CMK (cell line): ENCODE measurements at regions not wholly inside any gene's neighbourhood (a gene's known extent, or its start where the extent isn't known, plus 50 kb on each side); places are given as distances from the start of the nearest gene placed in this dataset.

Source experiments
- DNase-seq: peaks from one replicate; pipeline ENCODE4 v3.0.0-alpha.2; 2010; ENCODE audit warnings: low read depth

- no peak for DNase-seq
Measured at GRCh38 chr2:157058161-157058560, 199.3 kb upstream of the GALNT5 start.

DNA sequence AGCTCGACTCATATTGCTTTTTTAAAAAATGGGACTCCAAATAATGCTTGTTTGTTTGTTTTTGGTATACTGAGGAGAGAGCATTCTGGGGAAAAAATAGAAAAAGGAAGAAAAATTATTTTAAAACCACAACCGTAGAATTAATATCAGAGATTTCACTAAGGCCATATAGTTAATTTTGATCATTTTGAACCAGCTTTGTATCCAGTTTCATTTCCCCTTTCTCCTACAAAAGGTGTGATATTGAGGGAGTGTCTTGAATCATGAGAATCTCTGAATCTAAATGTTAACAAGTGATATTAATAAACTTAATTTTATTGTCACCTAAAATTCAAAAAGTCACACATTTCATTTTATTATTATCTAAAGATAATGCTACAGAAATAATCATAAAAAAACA, 198.5 kb upstream of the GALNT5 start:
- no peak for DNase-seq

- no peak for DNase-seq
Measured at GRCh38 chr2:157061799-157062198, 195.7 kb upstream of the GALNT5 start.

DNA sequence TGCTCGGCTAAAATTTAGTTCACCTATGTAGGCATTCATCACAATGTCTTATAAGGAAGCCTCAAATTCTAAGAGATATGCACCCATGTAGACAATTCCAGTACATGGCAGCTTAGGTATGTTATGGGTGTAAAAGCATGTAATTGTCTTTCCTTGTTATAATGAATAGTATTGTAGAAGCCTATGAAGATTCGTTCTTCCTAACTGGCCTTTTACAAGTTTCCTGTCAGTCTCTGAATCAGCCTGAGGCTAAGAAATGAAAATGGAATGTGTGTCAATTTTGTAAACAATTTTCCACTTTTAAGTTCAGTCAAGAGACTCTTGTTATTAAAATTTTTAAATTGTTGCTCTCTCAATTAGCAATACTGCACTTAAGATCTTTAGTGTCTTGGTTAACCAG, 189.9 kb upstream of the GALNT5 start:
- no peak for DNase-seq

DNA sequence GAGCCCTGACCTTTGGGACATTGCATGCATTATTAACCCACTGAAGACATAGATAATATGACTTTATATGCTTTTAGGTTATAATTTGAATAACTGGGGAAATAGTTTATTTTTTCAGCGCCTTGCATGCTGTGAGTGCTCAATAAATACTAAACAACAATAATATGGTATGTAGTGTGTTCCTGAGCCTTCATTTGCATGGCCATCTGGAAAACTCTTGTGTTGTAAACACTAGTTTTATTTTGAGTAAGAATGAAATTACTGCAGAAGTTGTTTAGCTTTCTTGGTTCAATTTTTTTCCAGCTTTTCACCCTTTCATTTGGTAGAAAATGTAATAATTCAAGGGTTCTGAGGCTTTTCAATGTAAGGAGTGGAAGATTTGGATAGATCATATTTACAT, 189.3 kb upstream of the GALNT5 start:
- DNase-seq: no peak

GRCh38 chr2:157075924-157076323, 181.6 kb upstream of the GALNT5 start:
- no peak for DNase-seq

GRCh38 chr2:157076526-157077161, 180.9 kb upstream of the GALNT5 start:
- no peak for DNase-seq

- no peak for DNase-seq
Measured at GRCh38 chr2:157077753-157078350, 179.7 kb upstream of the GALNT5 start.

DNA sequence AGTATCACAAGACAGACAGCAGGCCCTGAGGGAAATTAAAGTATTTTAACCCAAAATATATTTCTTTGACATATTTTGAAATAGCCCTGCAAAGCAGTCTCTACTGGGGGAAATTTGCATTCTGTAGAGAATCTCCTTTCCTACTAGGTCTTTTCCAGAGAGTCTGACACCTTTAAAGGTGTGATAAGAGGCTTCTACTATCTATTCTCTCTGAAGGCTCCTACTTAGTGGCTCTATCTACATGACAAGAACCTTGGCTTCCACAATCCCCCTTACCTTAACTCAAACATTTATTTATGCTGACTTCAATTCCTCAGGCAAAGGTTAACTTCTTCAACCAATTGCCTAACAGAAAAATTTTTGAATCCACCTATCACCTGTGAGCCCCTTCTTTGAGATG, 174.6 kb upstream of the GALNT5 start:
- no peak for DNase-seq

- no peak for DNase-seq
Measured at GRCh38 chr2:157085522-157085921, 172.0 kb upstream of the GALNT5 start.

- no peak for DNase-seq
Measured at GRCh38 chr2:157087373-157088002, 170.0 kb upstream of the GALNT5 start.

- DNase-seq: no peak
Measured at GRCh38 chr2:157093666-157094065, 163.8 kb upstream of the GALNT5 start.

DNA sequence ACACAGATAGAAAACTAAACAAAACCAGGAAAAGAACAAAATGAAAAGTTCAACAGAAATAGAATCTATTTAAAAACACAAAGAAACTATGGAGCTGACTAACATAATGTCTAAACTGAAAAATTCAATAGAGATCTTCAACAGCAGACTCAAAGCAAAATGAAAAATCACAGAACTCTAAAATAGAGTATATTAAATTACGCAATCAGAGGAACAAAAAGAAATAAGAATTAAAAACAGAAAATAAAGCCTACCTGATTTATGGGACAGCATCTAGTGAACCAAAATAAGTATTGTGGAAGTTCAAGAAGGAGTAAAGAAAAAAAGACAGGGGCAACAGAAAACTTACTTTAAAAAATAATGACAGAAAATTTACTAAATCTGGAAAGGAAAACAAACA, 152.1 kb upstream of the GALNT5 start:
- no peak for DNase-seq

DNA sequence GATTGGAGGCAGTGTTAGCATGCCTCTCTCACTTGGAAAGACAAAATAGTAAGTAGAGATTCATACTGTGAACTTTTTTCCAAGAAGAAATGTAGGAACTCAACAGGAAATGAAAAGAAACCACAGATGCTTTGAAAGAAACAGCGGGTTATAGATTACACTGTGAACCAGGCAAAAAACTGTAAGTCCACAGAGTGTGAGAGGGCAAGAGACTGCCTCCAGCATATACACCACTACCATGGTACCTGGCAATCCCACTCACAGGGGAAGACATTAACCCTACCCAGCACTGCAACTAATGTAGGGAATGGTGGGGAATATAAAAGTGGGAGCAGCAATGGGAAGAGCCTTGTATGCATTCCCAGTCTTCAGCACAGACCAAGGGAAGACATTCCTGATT, 150.6 kb upstream of the GALNT5 start:
- DNase-seq: no peak

DNA sequence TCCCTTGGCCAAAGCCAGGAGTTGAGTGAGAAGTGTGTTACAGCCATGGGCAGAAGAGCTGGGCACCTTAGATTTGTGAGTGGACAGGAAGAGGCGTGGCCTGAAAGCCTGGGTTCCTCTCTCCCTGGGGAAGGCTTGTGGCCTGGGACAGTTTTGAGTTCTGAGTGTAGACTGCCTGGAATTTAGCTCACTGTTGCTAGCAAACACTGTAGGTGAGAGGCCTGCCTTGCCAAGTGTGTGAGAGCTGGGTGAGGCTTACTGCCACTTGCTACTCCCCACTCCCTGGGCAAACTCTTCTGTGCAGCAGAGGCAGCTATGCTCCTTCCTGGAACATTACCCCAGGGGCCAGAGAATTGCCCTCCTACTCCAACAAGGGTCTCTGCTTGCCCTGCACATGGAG, 150.0 kb upstream of the GALNT5 start:
- no peak for DNase-seq

DNA sequence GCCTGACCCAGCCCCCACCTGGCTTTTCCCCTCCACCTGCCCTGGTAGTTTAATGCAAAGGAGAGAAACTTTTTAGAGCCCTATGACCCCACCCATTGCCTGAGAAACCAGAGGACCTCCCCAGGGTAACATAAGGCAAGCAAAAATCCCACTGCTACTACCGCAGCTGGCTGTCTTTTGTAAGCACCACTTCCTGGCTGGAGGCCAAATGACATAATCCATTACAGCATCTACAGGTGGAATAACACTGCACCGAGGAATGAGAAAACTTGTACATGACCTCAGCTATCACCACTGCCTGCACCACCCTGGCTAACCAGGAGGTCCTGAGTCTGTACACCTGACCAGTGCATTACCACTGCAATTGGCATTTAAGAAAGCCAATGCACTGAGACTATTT, 149.6 kb upstream of the GALNT5 start:
- no peak for DNase-seq

GRCh38 chr2:157122776-157123175, 134.7 kb upstream of the GALNT5 start:
- no peak for DNase-seq

GRCh38 chr2:157124731-157125130, 132.8 kb upstream of the GALNT5 start:
- no peak for DNase-seq

DNA sequence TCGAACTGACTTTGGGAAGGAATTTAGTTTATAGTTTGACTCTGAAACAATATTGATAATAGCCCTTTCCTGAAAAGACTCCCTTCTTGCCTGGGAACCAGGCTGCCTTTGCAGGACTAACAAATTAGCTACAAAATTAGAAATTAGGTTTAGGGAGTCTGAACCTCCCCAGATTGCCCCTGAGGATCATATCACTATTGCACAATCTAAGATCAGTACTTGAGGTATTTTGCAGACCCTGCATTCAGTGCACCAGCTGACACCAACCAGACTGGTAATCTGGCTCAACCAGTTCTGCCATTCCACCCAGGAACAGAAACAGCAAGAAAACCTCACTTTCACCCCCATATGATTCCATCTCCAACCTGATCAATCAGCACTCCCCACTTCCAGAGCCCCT, 131.8 kb upstream of the GALNT5 start:
- DNase-seq: no peak

GRCh38 chr2:157127249-157128012, 130.1 kb upstream of the GALNT5 start:
- no peak for DNase-seq

DNA sequence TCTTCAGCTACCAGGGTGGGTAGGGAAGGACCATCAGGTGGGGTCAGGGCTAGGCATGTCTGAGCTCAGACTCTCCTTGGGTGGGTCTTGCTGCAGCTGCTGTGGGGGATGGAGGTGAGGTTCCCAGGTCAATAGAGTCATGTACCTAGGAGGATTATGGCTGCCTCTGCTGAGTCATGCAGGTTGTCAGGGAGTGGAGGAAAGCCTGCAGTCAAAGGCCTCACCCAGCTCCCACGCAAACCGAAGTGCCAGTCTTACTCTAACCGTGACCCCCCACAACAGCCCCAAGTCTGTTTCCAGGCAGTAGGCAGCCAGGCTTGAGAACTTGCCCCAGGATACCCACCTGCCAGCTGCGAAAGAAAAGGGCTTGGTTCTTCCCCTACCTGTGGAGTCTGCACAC, 113.6 kb upstream of the GALNT5 start:
- DNase-seq: no peak

GRCh38 chr2:157149270-157149669, 108.2 kb upstream of the GALNT5 start:
- no peak for DNase-seq

DNA sequence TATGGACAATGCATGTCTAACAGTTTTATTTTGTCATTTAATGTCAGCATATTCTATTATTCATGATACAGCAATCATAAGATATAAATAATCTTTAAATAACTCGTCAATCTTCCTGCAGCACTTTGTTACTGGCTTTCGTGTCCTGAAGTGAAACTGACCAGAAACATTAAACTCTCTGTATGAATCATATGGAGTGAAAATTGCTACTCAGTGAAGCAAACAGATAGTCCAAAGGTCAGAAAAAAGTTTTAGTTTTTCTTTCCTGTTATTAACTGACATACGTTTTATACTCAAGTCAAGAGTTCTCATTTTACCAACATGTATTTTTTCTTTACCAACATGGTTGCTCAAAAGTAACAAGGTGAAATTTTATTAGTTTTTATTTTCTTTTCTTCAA, 106.8 kb upstream of the GALNT5 start:
- no peak for DNase-seq
